Liver (tissue), 3 donors: ENCODE measurements at regions not wholly inside any gene's neighbourhood (a gene's known extent, or its start where the extent isn't known, plus 50 kb on each side); places are given as distances from the start of the nearest gene placed in this dataset.

ENCODE experiments used
- CTCF ChIP-seq: fragments of 150-350 bp; IDR thresholded peaks from 2 replicates; pipeline ENCODE4 v1.5.1; 2017; ENCODE audit warnings: improper control_type of control experiment, low read depth, low read length; ENCODE audit not compliant: missing input control
- EGR1 ChIP-seq, 2 donors: IDR thresholded peaks; 2 replicates each; pipeline ENCODE4 v1.6.1; 2016 to 2018; ENCODE audit warnings: antibody characterized with exemption in 2 of 2, low read depth in 2 of 2
- RAD21 ChIP-seq, 2 donors: IDR thresholded peaks; 2 replicates each; pipeline ENCODE4 v1.6.1; 2016; ENCODE audit warnings: antibody characterized with exemption in 2 of 2, mild to moderate bottlenecking in 2 of 2
- REST ChIP-seq: IDR thresholded peaks from 2 replicates; pipeline ENCODE4 v1.6.1; 2016; ENCODE audit warnings: antibody characterized with exemption, mild to moderate bottlenecking
- donor health status: healthy.
- donor health status: healthy.

GRCh38 chr5:25964009-25964372 lies 1074.4 kb downstream of the CDH9 start:
- TF ChIP-seq EGR1 (IDR thresholded peaks at IDR 0.05; ENCODE audit: low read depth in 2 of 2) (no peak), RAD21 (IDR thresholded peaks at IDR 0.05) (peak in 1 of 2 donors; percentile 11), REST (peak; percentile 11), CTCF (no peak)
